ENCODE measurements at regions not wholly inside any gene's neighbourhood (a gene's known extent, or its start where the extent isn't known, plus 50 kb on each side); places are given as distances from the start of the nearest gene placed in this dataset.

DNA sequence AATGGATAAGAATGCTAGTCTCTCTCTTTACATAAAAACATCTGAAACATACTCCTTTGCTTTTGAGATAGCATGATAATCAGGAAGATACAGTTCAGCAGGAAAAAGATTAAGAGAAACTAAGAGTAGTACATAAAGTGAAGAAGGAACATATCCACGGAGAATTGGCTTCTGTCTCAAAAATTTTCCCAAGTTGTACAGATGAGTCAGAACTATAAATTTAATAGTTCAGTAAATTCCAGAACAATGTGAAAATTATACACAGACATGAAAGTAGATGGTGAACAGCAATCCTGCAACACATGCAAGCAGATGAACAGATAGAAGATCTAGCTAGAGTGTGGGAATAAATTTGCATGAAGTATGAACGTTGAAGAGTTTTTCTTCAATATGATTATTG lies 691.4 kb upstream of the RIOK2 start:
- DNase-seq = no peak

DNA sequence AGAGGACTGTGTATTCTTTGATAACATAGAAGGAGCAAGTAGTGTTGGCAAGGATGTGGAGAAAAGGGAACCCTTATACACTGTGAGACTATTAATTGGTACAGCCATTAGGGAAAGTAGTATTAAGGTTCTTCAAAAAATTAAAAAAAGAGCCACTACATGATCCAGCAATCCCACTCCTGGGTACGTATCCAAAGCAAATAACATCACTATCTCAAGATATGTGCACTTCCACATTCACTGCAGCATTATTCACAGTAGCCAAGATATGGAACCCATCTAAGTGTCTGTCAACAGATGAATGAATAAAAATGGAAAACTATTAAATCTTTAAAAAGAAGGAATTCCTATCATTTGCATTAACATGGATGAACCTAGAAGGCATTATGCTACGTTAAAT lies 693.2 kb upstream of the RIOK2 start:
- no peak for DNase-seq

DNA sequence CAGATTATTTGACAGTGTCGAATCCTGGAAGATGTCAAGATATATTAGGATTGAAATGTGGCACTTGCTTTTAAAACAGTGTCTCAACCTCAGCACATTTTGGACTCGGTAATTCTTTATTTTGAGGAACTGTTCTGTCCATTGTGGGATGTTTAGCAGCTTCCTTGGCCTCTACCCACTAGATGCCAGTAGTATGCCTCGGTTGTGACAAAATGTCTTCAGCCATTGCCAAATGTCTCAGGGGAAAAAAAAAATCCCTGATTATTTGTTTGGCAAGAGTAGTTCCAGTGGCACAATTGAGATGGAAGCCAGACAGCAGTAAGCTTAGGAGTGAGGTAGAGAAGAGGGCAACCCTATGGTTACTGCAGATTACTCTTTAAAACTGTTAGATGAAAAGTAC lies 694.5 kb upstream of the RIOK2 start:
- DNase-seq = no peak

DNA sequence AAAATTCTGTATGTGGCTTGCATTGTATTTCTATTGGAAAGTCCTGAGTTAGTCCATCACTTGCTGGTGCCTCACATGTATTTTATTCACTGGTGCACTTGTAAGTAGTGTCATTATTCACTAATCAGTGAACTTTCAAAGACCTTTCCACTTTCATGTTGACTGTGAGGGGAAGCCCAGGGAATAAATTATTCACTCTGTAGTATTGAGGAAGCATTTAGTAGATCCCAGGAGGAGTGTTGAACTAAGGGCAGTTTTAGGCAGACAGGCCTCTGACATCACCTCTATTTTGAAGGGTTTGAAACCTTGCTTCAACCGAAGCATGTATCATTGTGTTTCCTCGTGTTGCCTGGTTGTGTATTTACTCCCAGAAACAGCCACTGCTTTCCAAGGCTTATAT lies 705.4 kb upstream of the RIOK2 start:
- DNase-seq = no peak

DNA sequence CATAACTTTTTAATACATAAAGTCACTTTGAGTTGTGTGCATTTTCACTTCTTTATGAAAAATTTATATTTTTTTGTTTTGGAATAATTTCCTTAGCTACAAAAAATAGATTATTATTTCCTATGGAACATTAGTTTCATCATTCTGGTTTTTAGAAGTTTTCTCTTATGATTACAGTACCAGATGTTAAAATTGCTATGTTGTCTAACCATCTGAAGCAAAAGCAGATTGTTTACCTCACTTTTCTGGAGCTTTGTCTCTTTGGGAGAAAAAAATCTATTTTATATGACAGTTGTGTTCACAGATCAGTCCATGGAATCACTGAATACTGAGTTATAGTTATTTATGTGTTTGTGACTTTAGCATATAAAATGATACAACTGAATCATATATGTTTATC lies 708.9 kb upstream of the RIOK2 start:
- no peak for DNase-seq

DNA sequence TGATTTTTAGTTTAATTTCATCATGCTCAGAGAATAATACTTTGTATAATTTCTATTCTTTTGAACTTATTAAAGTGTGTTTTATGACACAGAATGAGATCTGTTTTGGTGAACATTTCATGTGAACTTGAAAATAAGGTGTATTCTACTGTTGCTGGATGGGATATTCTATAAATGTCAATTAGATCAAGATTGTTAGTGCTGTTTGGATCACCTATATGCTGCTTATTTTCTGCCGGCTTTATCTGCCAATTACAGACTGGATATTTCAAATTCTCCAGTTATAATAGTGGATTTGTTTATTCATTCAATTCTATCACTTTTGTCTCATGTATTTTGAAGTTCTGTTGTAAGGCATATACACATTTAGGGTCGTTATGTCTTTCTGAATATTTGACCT lies 720.7 kb upstream of the RIOK2 start:
- DNase-seq = no peak

DNA sequence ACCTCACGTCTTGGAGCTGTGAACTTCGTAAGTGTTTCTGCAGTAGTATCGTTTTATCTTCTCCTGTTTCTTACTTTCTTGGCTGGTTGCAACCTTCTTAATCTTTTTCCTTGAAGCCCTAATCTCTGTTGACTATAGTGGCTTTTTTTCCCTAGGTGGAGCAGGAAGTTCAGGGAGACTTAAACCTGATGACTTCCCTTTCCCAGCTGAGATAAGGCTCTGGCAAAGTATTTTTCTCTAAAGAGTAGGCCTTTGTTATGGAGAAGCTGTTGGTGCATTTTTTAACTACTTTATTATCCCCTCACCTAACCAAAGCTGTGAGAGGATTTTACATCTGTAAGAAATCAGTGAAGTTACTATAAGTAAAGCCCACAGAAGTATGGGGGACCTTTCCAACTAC lies 723.1 kb upstream of the RIOK2 start:
- no peak for DNase-seq

DNA sequence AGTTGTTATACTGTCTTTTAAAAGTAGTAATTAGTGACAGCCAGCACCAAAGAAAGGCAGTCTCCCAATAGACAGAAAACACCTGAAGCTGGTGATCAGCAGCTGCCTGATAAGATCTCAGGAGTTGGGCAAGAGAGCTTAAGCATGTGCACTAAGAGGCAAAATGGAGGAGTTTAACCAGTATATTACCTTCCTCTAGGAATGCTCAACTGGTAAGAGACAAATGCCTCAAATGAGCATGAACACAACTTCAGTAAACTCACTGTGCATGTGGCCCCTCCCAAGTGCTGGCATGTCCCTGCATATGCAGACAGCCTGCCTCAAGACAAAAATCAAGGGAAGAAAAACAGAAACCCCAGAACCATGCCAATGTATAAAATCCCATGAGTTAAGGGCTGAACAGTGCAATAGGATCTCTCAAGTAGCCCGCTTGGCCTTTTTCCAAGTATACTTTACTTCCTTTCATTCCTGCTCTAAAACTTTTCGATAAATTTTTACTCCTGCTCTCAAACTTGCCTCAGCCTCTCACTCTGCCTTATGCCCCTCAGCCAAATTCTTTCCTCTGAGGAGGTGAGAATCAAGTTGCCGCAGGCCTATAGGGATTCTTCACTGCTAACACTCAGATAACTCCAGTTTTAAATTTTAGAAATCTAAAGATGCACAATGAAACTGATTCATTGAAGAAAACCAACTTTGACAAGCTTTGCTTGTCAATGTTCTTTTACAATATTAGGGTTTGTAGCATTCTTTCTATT lies 724.8 kb upstream of the RIOK2 start:
- DNase-seq = no peak

DNA sequence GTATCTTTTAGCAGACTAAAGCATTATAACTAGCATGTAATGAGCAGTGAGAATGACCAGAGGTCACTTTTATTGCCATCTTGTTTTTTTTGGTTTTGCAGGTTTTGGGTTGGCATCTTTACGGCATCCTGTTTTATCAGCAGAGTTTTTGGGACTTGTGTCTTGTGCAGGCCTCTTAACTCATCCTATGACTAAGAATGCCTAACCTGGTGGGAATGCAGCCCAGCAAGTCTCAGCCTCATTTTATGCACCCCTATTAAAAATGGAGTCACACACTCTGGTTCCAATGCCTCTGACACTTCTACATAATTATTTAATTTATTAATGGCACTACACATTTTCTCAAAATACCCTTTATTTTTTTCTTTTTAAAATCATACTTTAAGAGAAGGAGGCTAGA lies 726.5 kb upstream of the RIOK2 start:
- no peak for DNase-seq

DNA sequence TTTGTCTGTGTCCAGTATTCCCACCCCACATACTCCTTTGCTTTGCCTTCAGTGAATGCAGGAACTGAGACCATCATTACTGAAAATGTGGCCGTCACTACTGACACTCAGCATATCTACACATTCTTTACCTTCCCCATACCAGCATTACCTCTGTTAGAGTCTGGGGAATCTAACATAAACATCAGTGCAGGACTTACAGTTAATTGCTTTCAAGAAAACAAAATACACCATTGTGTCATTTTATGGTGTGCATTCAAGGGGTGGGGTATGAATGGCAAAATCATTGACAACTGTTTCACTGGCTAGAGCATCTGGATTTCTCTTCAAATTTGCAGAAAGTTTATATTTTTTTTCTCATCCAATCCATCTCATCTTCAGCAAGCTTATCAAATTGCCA lies 731.4 kb upstream of the RIOK2 start:
- DNase-seq = no peak

DNA sequence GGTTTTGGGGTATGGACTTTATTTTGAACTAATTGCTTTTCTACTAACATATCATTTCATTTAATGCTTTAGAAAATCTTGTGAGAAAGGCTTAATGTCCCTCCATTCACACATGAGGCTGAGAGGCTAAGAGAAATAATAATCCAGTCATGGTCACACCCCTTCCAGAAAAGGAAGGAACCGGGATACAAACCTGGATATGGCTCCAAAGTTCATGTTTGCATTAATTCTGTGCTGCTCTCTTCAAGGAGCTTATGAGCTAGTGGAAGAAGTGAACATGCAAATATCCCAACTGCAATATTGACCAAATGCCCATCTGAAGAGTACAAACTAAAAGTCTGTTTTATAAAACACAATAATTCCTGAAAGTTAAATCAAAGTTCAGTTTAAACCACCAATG lies 732.1 kb upstream of the RIOK2 start:
- no peak for DNase-seq

DNA sequence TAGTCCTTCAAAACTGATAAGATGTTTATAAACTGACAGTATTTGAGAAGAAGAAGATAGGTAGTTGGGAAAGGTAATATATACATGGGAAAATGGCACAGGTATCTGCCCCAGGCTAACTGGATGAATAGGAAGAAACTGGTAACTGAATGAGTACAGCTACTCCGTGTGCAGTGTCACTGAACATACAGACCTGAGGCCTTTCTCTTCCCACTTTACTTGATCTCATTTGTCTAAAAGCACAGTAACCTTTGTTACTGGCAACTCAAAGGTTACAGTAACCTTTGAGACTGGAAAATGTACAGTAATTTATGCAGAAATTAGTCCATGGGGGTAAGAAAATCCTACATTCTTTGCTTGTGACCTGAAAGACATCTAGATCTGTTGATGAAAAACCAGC lies 735.0 kb upstream of the RIOK2 start:
- DNase-seq = no peak

DNA sequence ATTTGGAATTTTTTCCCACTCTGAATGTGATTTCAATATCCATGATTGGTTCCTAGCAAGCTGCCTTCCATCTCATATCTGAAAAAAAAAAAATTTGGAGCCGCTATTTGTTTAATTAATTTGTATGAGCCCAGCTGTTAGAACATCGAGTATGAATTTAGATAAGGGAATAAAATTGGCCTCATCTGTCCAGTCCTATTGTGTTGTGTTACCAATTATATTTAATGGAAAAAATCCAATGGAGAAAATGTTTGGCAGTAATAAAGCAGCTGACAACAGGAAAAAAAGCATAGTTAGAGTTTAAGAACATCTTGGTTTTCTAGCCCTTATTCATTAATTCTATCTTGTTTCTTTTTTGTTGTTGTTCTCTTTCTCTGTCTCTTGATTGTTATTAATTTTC lies 735.6 kb upstream of the RIOK2 start:
- no peak for DNase-seq

DNA sequence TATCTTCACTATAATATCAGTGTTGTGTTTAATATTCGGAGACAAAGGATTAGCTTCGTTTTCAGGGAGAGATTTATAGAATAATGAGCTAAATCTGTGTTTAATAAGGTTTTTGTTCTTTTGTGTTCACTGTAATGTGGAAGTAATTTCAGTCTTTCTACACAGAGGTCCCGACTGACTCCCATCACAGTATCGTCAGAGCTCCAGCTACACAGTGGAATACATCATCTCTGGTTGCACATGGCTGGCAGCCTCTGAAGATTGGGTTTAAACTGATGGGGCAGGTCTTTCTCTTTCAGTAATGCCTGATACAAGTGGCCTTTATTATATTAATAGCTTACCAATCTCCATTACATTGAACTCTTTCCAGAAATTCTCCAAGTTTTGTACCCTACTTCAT lies 736.7 kb upstream of the RIOK2 start:
- DNase-seq = no peak

DNA sequence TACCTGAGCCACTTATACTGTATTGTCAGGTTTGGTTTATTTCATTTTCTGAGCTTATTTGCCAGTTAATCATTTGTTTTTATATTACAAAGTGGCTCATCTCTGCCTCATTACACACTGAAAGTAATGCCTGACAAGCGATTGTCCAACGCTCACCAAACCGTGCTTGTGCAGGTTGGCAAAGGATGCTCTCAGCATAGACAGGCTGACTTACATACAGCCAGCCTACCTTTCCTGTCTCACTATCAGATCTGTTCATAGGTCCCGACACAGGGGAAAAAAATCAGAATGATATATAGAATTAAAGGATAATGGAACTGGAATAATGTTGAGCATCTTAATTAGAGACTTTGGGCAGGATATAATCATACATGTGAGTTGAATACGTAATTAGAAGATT lies 739.7 kb upstream of the RIOK2 start:
- no peak for DNase-seq

DNA sequence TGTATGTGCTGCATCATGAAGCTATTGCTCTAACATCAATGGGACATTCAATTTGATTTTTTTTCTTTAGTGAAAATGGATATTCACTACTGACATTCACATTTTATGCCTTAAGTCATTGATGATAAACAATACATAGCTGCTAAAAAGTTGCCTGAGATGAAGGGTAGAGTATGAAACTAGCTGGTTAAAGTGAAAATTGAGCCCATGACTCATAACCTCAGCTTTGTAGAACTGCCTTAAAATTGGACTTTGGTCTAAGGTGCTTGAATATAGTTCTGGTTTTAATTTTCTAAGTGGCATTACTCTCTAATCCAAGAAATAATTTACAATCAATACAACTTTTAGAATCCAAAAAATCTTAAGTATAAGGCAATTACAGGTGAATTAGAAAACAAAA lies 740.4 kb upstream of the RIOK2 start:
- no peak for DNase-seq

DNA sequence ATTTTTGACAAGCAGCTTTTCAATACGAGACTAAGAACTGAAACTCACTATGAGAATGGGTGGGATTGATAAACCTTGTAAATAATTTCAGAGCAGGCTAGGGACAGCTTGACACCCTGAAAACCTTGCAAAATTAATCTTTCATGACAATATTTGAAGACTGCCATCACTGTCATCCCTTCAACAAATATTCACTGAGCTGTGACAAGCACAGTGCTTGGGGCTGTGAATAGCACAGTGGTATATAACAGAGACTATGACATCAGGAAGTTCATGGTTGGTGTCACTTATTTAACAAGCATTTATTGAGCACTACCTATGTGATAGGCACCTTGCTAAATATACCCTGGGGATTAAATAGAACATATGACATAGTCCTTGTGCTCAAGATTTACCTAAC lies 741.0 kb upstream of the RIOK2 start:
- DNase-seq = no peak

DNA sequence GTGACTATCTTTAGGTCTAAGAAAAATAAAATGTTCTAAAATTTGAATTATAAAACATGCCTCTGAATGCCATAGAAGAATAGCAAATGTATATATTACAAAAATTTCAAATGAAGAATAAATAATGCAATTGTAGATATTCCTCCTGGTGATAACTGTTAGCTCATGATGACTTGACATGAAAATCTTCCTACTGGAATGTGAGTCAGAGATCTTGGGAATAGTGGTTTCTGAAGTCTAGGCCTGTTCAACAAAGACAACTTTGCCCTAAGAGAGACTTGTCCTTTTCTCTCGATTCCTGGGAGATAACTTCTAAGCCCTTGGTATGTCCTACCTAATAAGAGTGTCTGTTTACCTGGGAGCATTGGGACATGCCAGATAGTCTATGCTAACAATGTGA lies 746.3 kb upstream of the RIOK2 start:
- no peak for DNase-seq

DNA sequence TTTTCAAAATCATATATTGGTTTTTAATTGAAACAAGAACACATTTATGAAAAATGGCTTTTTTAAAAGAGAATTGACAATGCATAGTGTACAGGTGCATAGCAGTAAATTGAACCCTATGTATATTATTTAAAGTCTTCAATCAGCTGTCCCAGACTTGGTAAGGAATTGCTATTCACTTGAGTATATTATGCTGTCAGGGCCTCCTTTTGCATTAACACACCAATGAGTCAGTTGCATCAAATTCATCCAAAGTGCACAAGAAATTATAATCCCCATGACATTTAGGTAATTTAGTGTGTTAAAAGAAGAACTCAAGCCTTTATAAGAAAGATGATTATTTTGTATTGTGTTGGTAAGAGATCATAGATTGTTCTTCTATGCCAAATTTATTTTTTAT lies 748.8 kb upstream of the RIOK2 start:
- DNase-seq = no peak

DNA sequence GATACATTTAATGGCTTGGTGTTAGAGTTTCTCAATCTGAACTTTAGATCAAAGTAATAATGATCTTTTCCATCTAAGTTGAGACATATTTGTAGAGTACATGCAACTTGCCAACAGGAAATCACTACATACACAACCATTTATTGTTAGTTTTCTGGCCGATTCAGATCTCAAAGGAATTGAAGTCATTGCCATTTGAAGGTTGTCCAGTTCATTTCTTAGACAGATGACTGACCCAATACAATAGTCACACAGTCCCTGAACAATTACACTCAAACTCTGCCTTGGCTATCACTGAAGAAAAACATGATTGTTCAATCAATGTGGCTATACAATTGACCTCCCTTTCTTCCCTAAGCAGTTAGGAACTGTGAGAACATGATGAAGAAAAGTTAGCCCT lies 753.2 kb upstream of the RIOK2 start:
- no peak for DNase-seq

DNA sequence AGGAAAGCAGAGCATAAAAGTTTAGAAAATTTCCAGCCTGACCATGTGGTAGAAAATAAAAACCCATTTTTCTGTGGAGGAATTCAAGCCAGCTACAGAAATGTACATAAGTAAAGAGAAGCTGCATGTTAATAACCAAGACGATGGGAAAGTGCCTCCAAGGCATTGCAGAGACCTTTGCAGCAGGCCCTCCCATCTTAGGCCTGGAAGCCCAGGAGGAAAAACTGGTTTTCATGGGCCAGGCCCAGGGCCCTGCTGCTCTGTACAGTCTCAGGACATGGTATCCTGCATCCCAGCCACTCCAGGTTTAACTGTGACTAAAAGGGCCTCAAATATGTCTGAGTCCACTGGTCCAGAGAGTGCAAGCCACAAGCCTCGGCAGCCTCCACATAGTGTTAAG lies 754.8 kb upstream of the RIOK2 start:
- DNase-seq = no peak

DNA sequence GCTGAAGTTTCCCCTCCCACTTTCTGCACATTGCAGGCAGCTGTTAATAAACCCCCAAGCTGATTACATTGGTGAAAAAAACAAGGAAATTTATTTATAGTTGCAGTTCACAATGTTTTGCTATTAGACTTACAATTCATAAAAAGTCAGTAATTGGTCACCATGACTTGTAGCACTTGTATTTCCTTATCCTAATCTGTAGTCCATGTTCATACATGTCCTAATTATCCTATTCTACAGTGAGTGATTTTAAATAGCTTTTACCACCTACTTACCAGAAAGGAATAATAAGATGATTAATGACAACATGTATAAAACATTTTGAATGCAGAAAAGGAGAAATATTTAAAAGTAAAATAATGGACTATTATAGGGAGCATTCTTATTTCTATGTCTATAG lies 760.0 kb upstream of the RIOK2 start:
- DNase-seq = no peak

DNA sequence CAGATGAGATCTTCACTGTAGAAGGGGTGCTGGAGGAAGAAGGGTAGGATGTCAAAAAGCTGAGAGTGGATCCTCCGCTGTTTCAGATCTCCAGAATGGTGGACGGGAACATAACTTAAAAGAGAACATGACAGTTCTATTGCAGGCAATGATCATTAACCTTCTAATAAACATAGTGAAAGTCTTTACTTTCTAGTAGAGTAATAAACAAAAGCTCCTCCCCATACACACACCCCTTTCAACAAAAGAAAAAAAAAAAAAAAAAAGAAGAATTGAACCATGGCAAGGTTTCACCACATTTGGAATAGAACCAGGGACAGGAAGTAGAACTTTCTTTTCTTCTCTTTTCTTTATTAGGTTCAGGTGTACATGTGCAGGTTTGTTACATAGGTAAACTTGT lies 768.1 kb upstream of the RIOK2 start:
- DNase-seq = no peak

DNA sequence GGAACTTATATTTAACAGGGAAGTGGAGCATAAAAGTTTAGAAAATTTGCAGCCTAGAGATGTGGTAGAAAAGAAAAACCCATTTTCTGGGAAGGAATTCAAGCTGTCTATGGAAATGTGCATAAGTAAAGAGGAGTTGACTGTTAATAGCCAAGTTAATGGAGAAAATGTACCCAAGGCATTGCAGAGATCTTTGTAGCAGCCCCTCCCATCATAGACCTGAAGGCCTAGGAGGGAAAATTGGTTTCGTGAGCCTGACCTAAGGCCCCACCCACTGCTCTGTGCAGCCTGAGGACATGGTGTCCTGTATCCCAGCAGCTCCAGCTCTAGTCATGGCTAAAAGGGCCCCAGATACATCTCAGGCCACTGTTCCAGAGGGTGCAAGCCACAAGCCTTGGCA lies 772.4 kb upstream of the RIOK2 start:
- DNase-seq = no peak

DNA sequence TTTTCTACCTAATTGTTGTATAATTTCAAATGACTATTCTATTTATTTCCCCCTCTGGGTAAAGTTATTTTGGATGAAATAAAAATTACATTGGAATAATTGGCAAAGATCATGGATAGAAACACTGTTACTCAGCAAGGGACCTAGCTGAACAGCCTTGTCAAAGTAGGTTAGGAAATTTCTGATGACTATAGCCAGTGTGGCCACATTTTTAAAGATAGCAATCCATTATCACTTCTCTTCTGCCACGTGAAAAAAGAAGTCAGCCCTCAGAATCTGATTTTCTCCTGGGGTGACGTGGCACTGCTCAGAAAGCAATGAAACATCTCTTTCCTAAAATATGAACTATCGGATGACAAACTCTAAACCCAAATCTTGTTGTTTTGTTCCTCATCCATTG lies 784.2 kb upstream of the RIOK2 start:
- no peak for DNase-seq

DNA sequence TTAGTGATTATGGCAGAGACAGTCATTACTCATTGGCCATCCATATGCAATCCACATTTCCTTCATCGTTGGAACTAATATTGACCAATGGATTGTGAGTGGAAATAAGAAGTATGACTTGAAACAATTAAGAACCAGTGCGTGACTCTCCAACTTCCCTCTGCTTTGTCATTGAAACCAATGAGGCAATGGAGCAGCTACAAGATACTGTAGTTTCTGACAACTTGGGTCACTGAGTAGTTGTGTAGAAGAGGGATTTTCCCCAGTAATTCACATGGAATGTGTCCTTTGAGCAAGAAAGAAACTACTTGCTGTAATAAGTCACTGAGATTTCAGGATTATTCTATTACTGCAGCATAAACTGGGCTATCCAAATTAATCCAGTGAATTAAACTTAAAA lies 785.3 kb upstream of the RIOK2 start:
- no peak for DNase-seq
